ENCODE measurements at regions not wholly inside any gene's neighbourhood (a gene's known extent, or its start where the extent isn't known, plus 50 kb on each side); places are given as distances from the start of the nearest gene placed in this dataset.

DNA sequence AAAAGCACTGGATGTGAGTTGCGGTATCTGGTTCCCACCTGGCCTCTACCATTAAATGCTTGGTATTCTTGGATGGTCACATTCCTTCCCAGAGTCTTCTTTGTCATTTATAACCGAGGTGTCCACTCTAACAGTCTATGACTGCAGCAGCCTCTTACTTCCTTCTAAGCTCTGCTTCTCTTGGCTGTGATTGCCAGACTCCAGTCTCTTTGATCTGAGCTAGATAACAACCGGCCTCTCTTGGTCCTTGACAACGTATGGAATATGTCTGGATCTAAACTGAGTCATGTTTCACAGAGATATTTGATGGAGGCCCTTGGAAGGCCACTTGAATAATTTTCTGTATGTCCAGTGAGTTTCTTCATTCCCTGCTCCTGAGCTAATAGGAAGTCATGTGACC is 141.6 kb upstream of the TENM4 start:
- DNase-seq, result no peak

DNA sequence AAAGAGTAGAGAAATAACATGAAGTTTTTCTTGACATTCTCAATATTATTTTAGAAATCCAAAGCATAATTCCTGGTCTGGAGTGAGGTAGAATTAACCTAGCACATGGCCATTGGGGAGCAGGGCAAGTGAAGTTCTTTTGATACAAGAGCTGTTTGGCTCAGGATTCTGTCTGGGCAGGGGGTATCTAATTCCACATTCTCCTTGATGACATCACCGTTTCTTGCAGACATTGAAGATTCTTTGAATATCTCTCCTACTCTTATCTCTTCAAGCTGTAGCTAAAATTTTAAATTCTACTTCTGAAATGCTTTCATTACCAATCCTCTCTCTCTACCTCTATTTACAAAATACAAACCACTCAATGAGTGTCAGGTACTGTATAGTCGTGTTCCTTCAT is 138.2 kb upstream of the TENM4 start:
- DNase-seq, result no peak

DNA sequence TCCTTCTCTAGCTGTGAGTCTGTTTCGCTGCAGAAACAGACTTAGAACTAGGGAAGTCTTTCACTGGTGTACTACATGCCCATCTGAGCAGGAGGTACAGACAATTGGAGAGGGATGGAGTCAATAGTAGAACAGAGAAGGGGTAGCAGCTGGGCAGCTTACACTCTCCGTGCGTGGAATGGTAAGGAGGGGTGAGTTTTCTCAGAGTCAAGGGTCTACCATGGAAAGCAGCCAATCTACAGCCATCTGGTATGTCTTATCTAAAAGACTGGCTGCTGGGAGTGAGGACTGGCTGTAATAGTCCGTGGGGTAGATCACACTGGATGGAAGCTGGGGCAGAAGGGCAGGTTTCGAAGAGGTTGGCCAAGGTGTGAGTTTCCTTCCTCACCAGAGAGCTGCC is 137.3 kb upstream of the TENM4 start:
- no peak for DNase-seq

DNA sequence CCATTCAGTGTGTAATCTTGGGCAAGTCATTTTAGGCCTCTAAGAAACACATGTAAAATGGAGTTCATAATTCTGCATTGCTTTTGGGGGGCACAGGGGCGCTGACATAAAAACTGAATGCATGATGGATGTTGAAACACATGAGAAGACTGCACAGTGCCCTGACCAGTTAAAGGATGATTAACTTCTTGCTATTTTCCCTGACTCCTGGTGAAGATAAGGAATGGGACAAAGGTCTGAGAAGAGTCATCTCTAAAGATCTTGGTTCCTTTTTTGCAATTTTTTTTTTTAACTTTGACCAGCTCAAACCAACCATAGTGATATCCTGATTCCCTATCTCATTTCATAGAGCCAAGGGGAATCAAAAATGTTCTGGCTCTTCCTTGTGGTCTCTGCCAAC is 134.9 kb upstream of the TENM4 start:
- DNase-seq, result no peak

DNA sequence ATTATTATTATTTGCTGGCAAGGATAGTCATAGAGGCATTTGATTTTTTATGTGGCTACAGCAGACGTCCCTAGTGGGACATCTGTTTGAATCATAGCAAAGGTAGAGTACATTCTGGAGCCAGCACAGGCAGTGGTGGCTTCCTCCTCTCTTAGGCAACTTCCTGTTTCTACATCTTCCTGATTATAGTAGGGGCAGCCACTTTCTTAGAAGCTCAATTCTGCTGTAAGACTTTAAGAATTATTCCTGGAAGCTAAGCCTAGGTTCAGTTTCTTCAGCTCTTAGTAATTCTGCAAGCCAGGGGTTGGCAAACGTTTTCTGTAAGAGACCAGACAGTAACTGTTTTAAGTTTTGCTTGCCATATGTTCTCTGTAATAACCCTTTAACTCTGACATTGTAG is 129.3 kb upstream of the TENM4 start:
- DNase-seq, result peak in 1 of 5 experiments; percentile 7

DNA sequence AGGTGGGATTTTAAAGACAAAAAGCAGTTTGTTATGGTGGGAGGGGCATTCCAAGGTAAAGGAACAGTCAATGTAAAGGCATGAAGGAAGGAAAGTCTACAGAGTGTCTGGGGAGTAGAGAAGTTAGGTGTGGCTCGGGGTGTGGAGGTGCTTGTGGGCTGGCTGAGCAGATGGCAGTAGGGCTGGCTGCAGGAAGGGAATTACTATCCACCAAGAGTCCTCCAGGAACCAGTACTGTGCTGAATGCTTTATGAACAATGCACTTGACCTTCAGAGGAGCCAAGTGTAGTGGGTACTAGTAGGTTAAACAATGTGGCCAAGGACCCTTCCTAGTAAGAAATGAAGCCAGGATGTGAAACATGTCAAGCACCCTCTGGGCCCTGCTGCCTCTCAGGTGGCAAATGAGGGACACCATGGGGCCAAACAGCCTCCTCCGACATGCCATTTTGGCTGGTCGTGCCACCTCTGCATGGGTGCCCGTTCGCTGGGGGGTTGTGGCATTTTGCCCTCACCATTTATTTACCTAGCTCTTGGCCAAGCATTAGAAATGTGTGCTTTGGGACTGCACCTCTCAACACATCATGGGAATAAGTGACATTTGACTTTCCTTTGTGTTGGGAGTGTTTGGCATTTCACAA is 123.6 kb upstream of the TENM4 start:
- no peak for DNase-seq

DNA sequence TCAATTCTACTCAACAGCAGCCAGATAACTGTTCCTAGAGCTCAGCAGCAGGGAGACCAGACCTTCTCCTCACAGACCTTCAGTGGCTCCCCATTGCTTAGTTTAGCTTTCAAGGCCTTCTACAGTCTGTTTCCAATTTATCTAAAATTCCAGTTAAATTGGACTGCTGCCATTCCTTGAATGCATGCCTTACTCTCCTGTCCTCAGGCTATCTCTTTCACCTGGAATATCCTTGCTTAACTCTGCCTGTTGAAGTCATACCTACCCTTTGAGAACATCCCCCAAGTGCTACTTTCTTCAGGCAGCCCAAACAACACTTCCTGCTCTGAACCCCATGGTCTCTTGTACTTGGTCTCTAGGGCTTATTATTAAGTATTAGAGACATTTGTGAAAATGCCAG is 120.7 kb upstream of the TENM4 start:
- no peak for DNase-seq

DNA sequence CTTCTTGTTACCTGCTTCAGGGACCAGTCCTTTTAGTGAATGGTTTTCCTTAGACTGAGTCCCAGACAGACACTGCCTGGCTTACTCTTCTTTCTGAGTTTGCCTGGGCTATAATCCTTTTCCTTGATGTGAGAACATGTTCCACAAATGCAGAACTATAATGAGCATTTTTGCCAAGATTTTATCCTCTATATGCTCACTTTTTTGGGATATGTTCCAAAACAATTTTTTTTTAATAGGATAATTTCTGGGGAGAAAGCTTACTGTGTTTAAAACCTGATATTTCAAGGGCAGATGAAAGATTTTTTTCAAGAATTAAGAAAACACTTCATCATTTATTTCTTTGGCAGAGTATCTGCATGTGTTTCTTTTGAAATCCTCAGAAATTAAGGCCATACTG is 110.0 kb upstream of the TENM4 start:
- DNase-seq, result no peak

DNA sequence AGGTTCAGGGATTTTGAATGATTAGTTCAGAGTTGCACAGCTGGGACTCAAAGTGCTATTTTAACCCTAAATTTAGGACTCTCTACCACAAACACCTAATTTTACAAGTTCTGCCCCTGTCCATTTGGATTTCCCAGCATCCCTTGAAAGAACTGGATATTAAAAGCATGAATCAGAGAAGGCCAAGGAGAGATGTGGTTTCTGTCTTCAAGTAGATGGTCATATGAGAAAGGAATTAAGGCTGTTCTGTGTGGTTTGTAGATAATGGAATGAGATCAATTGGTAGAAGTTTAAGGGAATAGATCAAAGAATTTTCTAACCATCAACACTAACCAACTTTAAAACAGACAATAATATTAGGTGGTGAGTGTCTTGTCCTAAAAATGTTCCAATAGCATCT is 106.4 kb upstream of the TENM4 start:
- DNase-seq, result no peak

DNA sequence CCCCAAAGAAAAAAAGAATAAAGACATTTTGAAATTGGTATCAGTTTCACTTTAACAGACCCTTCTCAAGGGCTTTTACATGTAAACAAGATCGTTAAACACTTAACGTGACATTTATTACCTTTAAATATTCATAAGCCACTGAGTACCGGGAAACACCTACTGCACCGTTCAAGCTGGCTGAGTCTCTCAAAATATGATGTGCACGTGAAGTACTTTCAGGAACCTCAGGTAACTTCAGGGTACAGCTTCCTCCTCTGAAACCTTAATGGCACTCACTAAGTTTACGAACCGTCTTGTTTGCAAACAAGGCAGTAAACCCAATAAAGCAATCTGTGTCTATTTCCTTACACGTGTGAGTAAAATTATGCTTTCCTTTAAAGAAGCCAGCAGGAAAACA is 105.5 kb upstream of the TENM4 start:
- no peak for DNase-seq

DNA sequence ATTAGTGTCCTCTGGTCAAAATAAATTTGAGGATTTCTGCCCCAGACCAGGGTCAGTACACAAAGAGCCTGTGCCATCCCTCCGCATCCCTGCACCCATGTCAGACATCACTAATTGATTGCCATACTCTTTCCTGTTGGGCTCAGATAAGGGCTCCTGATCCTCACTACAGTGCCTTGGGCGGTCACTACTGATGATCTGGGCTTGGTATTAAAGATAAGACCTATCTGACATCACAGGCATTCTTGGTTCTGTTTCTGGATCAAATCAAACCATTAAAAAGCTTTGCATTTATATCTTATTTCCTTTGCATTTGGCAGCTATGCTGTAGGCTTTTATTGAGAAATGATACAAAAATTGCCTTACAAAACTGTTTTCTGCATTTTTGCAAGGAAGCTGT is 103.5 kb upstream of the TENM4 start:
- DNase-seq, result no peak

DNA sequence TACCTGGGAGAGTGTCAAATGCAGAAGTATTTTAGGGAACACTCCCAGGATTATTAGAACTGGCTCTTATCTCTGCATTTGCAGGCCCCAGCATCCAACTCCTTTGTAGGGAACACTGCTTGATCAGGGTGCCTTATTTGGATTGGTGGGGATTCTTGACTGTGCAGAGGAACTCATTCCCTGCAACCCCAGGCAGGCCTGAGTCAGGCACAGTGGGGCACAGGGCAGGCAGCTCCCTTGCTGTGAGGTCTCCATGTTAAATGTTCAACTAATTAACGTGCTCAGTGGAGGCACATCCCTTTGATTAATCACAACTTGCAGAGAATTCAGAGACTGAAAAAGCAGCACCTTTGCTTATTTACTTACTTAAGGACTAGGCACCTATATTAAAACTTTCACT is 102.3 kb upstream of the TENM4 start:
- DNase-seq, result no peak

DNA sequence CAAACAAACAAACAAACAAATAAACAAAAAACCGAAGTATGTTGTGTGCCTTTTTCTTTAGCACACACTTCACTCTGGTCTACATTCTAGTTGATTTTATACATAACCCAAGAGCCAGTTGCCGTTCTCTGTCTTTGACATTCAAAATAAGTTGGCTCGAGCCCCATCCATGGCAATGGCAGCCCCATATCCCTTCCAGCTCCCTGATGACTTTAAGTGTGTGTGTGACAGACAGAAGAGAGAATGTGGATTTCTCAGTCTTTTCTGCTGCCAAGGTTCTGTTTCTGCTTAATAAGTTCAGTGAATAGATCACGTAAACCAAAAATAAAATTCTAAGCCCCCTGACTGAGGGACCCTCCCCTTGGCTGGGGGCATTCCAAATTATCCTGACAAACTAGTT is 100.6 kb upstream of the TENM4 start:
- DNase-seq, result no peak

DNA sequence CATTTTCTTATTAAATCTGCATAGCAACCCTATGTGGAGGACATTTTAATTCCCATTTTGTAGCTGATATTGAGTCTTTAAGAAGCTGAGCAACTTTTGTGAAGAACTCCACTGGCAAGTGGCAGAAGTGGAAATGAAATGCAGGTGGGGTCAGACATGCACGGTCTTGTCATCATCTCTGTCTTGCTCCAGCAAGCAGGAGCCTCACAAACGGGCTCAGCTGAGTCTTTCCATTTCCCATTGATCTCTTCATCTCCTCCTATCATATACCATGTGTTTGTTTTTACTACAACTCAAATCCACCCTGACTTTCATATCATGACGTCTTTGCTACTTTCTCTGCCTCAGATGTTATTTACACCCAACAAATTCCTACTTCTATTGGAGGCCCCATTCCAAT is 97.9 kb upstream of the TENM4 start:
- DNase-seq, result no peak

DNA sequence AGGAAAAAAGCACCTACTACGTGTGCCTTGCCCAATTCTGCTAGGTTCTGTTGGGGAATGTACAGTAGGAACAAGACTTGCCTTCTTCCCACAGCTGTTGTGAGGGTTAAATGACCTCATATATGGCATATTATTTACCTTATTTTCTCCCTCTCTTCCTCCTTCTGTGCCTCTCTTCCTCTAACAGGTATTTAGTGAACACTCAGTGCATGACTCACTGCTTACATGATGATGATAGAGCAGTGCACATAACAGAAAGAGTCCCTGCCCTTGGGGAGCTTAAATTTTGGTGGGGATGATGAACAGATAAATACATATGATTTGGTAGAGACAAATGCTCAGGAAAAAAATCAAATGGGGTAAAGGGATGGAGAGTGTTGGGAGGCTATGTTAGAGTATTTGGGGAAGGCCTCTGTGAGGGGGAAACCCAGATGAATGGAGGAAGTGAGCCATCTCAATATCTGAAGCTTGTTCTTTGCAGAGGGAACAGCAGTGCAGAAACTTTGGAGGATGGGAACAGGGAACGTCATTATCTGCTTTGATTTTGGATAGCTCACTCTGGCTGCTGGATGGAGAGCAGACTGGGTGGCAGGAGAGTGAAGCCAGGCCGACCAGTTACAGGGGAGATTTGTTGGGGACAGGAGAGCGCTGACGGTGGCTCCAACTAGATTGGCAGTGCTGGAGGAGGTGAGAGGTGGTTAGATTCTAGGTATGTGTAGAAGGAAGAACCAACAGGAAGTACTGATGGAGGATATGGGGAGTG is 95.5 kb upstream of the TENM4 start:
- no peak for DNase-seq

DNA sequence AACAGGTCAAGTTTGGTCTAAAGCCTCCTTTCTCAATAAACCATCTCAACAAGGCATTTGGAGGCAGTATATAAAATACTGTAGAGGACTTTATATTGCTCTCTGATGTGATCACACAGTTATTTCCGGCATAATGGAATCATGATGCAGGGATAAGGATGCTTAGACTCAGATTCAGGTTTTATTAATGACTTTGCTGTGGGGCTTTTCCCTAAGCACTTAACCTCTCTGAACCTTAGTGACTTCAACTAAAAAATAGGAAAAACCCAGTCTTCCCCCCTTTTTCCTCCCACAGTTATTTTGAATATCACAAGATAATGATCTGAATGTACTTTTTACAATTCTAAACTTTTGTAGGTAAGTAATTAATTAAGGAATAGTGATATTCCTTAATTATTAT is 94.8 kb upstream of the TENM4 start:
- DNase-seq, result no peak

DNA sequence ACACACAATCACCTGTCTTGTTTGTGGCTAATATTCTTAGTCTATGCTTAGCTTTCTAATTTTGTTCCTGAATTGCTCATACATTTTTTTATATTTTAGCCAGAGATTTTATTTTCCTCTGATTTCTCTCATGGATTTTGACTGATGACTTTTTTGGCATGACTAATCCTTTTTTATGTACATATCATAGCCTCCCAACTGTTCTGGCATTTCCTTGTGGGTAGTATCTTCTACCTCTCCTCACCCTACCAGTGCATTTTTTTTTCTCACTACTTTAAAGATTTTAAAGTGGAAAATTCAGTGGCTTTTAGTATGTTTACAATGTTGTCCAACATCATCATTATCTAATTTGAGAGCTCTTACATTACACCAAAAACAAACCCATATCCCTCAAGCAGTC is 84.4 kb upstream of the TENM4 start:
- DNase-seq, result no peak

DNA sequence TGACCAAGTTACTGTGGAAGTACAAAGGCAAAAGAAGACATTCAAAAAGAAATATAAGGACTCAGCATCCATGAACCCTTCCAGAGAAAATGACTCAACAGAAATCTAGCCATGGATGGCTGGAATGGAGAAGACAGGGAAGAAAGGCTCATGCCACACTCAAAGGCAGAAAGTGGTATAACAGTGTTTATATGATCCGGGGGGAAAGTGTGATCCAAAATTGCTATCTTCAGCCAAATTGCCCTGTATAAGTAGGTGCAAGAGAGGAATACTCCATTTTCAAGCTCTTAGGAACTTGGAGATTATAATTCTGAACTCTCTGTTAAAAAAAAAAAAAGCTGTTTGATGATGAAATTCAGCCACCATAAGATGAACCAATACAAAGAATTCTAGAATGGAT is 81.8 kb upstream of the TENM4 start:
- no peak for DNase-seq

DNA sequence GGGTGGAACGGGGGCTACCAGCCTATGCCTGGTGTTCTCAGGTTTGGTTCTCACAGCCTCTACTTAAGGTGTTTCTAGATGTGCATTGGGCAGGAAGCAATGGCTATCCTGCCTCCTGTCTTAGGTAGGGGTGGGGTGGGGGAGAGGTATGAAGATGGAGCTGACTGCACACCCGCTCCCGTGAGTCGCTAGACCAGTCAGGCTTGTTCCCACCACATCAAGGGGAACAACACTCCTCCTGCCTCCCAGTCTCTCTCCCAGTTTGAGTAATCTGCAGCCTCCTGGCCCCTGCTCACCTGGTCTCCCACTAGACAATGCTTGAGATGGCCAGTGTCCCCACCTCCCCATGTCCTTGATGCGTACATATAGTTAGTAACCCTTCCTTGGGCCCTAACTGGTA is 79.3 kb upstream of the TENM4 start:
- DNase-seq, result no peak

DNA sequence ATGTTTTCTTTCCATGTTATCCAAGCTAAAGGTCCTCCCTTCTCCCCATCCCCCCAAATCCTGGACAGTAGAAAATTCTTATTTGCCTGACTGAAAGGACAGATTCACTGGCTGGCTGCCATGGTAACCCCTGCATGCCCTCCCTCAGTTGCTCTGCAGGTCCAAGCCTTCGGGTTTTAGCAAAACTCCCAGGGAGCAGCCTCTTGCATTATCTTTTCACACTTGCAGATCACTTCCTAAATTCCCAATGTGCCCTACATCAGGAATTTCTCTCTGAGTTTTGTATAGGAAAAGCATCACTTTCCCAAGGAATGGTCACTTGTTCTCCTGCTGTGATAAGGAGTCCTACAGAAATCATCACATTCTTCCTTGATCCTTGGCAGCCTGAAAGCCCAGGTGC is 75.0 kb upstream of the TENM4 start:
- no peak for DNase-seq

DNA sequence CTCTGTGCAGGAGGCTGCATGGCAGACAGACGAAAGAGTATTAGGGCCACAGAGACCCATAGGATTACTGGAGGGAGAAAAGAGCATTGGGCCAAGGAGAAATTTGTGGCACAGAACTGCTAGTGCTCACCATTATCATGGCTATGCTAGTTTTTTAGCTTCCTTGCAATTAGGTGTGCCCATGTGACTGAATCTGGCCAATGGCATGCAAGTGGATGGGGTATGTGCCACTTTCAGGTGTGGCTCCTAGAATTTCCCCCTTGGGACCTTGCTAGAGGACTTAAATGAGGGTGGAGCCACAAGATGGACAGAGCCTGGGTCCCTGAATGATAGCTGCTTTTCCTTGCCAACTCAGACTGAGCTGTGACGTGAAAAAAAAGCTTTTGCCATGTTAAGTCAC is 73.9 kb upstream of the TENM4 start:
- no peak for DNase-seq

DNA sequence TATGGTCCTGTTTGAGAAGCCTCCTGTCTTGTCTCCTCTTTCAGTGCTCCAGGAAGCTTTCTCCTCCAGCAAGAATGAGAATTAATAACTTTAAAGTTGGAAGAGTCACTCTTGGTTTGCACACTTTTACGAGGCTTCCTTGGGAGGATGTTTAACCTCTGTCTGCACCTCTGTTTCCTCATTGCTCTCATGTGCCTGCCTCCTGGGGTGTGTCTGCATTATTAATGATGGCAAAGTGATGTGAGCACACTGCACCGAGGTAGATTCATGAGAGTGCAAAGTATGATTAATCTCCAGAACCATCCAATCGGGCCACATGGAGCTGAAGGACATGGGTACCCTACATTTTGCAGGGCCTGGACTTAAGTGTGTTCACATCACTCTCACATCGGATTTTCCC is 73.5 kb upstream of the TENM4 start:
- DNase-seq, result no peak

DNA sequence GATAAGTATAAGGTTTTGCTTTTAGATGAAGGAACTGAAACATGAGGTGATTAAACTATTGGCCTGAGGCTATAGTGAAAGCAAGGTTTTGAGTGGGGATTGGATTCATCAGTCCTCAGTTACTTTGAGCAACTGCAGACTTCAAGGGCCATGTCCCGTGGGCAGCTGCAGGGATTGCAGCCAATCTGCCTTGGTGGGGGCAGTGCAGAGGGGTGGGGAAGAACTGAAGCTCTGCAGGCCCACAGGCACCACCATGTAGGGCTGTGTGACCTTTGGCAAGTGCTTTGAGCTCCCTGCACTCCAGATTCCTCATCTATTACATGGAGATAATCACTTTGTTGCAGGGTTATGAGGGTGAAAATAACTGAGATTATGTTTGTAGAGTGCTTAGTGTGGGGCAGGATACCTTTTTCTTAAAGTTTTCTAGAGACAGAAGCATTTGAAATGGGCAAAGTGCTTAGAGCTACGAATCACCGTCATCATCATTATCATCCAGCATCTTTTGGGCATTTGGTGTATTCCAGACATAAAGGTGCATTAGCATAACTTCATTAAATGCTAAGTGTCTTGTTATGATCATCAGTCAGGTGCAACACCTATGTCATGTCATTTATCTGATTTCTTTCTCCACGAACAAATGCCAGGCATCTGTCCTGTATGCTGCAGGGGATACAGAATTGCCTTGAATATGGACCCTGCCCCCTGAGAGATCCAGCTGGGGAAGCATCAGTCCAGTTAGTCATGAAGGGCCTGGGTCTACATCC is 72.1 kb upstream of the TENM4 start:
- no peak for DNase-seq

DNA sequence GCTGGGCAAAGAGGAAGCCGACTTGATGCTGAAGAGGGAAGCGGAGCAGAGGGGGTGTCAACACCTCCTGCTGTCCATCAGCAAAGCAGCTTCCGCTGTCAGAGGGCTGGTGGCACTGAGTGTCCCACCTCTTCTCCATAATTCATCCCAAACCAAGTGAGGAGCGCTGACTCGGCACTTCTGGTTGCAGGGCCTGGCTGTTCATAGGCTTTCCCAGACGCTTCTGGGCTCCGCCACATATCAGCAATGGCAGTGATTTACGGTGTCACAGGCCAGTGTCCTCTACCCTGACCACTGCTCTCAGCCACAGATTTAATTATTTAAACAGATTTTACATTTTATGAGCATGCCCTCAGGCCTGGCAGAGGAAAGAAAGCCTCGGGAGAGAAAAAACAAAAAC is 70.1 kb upstream of the TENM4 start:
- no peak for DNase-seq
